GM04503 (cell line): ENCODE measurements at regions not wholly inside any gene's neighbourhood (a gene's known extent, or its start where the extent isn't known, plus 50 kb on each side); places are given as distances from the start of the nearest gene placed in this dataset.

Experiments
- DNase-seq: peaks from one replicate; pipeline ENCODE4 v3.0.0-alpha.2; 2012; ENCODE audit warnings: low read depth

GRCh38 chr6:66935612-66936011 lies 1228.6 kb upstream of the EYS start:
- DNase-seq: no peak

DNA sequence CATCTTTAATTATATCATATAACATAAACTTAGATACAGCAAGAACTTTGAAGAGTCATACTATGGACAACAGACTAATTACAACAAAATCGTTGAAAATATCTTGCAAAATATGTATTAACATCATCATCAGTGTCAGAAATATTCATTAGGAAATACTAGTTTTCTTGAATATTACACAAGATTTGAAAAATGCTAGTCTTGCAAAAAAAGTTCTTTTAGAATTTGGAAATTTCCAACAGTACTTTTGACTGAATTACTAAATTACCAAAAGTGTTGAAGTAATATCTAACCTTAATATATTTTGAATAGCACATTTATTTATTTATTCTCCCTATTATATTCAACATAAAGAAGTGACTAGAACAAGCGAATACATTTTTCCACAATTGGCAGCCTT lies 1224.8 kb upstream of the EYS start:
- no peak for DNase-seq

GRCh38 chr6:66930559-66931290 lies 1223.7 kb upstream of the EYS start:
- DNase-seq: no peak

DNA sequence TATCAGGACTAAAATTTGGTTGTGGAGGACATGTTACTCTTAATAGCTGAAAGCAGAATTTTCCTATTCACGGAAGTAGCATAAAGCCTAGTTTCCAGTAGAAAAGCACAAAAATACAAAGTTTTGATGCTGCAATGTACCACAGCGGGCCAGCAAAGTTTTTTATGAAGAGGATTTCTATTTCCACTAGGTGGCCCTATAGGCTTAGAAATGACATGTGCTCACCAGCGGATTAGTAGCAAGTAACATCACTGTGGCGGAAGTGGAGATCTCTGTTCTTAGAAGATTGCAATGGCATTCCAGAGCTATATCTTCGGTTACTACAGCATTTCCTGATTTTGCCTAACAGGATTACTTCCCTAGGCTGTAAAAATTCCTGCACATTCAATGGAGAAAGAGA lies 1219.0 kb upstream of the EYS start:
- no peak for DNase-seq

DNA sequence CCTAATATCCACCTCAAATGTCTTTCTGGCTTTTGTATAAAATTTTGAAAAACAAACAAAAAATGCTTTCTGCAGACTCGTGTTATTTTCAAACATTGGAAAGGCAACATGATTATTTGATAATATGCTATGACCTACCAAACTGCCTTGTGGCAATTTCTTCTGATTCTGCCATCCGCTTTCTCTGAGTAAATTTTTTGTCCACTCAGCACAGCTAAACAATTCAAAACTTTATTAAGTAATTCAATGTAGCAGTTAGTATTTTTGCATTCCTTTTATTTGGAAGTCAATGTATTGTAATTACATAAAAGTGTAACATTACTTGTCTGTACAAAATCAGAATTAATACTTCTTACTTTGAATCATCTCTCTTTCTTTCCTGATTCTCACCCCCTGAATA lies 1206.6 kb upstream of the EYS start:
- no peak for DNase-seq

GRCh38 chr6:66902457-66902856 lies 1195.4 kb upstream of the EYS start:
- DNase-seq: no peak

DNA sequence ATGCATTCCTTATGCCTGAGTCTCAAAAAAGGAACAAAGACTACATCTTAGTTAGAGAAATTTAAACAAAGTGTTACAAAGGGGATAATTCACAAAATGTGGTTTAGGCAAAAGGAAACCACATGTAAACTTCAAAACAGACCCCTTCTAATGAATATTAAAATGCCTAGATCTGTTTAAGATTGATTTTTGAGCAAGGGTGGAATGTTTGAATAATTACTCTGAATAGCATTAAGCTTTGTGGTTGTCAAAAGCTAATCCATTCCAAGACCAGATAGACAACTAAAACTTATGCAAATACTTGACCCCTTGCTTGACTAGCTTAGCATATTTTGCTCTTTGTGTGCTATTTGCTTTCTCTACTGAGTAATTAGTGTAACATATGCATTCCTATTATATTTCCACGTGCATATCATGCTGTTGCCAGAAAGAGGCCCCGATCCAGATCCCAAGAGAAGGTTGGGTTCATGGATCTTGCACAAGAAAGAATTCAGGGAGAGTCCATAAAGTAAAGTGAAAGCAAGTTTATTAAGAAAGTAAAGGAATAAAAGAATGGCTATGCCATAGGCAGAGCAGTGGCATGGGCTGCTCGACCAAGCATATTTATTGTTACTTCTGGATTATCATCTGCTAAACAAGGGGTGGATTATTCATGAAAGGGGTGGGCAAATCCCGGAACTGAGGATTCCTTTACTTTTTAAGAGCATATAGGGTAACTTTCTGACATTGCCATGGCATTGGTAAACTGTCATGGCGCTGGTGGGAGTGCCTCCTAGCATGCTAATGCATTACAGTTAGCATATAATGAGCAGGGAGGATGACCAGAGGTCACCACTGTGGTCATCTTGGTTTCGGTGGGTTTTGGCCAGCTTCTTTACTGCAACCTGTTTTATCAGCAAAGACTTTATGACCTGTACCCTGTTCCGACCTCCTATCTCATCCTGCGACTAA lies 1193.4 kb upstream of the EYS start:
- DNase-seq: no peak

DNA sequence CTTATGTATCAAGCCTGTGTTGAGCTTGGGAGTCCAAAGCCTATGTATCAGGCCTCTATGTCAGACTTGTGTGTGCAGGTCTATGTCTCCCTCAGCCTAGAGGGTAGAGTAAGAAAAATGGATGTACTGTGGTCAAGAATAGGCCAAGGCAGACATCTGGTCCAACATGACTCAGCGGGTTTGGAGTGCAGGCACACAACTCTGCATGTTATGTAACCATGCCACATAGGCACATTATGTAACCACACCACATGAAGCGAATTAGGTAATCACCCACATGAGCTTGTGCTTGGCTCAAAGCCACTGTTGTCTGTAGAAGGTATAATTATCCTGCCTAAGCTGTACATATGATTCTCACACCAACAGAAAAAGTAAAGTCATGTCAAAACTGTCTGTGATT lies 1190.5 kb upstream of the EYS start:
- peak; percentile 1 for DNase-seq

DNA sequence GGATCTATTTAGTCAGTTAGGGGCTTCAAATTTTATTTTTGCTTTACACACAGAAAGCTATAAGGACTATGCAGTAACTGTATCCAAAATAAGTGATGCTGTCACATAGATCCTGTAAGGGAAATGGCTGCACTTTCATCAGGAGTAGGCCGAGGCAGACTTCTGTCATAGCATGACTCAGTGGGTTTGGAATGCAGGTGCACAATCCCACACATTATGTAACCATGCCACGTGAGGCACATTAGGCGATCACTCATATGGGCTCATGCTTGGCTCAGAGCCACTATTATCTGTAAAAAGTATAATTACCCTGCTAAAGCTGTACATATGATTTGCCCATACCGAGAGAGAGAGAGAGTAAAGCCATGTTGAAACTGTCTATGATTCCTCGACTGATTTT lies 1189.4 kb upstream of the EYS start:
- DNase-seq: no peak

GRCh38 chr6:66883453-66883852 lies 1176.4 kb upstream of the EYS start:
- no peak for DNase-seq

DNA sequence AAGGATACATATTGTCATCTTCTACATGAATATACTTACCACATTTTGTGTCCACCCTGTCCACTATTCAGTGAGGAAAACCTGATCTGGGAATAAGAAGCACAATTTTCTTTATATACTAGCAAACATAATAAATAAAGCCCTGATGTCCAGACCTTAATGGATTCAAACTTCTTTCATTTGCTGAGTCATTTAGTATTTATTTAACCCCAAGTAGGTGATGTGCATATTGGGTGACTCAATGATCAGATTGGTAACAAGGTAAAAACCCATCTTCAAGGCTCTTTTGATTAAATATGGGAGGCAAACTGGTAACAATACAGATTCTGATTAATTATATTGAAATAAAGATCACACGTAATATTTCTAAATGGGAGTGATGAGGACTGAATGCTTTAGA lies 1159.8 kb upstream of the EYS start:
- DNase-seq: no peak

GRCh38 chr6:66865771-66866170 lies 1158.7 kb upstream of the EYS start:
- DNase-seq: no peak

GRCh38 chr6:66861007-66861541 lies 1154.0 kb upstream of the EYS start:
- no peak for DNase-seq

DNA sequence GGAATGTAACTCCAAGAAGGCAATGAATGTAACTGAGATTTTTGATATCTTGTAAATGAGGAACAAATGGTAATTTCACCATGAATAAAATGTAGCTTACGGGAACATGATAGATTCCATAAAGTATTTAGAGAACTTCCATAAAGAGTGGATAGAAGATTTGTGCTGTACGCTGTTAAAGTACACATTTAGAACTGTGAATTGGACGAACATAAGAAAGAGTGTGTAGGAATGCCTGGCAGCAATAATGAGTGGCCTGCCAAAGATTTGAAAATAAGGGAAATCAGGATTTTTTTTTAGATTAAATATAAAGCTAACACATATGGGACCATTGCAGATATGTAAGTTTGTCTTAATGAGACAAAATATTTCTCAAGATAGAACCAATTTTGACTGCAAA lies 1153.3 kb upstream of the EYS start:
- no peak for DNase-seq

DNA sequence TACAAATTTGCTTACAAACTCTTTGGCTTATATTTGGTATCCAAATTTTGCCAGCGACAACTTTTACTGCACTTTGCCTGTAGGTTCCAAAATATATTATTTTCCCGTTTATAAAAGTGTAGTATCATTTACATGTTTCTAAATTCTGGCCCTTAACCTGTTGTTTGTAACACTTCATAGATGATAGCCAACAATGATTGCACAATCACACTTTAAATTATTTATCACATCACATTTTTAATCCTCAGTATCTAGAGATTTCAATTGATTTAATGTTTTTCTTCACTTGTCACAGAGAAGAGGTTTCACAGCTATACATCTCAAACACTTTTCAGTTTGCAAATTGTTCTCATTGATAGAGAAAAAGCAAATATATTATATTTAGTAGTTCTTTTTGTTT lies 1151.2 kb upstream of the EYS start:
- no peak for DNase-seq

- no peak for DNase-seq
Observed at GRCh38 chr6:66854014-66854413, 1147.0 kb upstream of the EYS start.

DNA sequence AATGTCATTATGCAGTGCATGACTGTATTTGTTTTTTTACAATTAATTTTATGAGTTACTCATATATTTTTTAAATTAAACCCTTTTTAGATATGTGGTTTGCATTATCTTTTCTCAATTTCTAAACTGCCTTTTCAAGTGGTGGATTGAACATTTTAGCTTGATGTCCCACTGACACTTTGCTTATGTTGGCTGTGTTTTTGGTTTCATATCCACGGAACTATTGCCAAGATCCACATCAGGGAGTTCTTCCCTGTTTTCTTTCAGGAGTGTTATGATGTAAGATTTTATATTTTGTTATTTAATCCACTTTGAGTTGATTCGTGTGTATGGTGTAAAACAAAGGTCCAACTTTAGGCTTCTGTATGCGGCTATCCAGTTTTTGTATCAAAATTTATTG lies 1144.9 kb upstream of the EYS start:
- DNase-seq: no peak

DNA sequence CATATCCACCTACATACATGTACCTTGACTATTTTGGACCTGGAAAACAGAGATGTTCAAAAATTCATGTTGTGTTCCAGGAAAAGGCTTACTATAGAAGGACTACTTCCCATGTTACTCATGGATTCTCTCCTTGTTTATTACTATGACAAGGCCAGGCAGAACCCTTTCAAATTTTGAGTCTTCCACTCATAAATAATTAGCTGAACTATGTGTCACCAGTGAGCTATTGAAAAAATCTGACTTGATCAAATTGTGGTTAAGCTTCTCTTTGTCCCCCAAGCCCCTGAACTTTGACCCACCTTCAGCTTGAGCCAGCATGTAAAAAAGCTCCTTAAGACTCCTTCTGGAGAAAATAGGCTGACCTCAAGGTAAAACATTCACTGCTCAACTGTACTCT lies 1142.8 kb upstream of the EYS start:
- DNase-seq: no peak

DNA sequence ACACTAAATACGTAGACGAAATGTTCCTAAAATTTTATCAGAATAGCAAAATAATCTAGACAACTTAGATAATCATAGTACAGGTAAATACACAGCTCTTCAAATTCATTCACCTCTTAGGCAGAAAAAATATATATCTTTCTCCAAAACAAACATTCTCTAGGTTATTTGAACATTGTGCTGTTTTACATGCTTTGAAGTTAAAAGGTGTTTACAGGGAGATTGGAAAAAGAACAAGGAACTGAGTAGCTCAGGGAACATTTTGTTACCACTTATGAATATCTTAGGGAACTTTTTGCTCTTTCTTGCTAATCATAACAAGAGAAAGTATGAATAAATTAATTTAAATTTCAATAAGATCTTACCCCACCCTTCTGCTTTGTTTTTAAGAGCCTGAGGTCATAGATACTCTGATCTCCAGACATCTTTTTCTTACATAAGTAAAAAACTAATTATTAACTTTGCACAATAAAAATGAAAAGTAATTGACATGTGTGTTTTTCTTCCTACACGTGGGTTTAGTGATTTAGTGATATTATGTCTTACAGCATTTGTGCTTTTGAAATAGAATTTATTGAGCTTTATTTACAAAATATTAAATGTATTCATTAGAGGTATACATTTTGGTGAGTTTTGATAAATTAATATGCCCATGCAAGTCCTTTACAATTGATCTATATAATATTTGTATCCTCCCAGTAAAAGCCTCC lies 1141.4 kb upstream of the EYS start:
- DNase-seq: no peak

DNA sequence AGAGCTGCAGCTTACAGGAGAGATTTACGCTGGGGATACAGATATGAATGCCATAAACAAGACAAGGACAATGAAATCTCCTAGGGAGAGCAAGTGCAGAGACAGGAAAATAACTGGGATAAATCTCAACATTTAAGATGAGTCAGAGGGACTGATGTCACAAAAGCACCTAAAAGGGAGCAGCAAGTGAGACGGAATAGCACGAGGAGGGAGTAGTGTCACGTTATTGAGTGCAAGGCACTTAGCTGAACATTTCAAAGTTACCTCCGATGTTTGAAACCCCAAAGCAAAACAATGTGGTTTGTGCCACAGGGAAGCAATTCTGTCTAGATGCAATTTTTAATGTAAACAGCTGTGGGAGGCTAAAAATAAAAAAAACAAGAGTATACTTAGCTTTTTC lies 1131.7 kb upstream of the EYS start:
- no peak for DNase-seq

GRCh38 chr6:66825539-66825938 lies 1118.5 kb upstream of the EYS start:
- no peak for DNase-seq

DNA sequence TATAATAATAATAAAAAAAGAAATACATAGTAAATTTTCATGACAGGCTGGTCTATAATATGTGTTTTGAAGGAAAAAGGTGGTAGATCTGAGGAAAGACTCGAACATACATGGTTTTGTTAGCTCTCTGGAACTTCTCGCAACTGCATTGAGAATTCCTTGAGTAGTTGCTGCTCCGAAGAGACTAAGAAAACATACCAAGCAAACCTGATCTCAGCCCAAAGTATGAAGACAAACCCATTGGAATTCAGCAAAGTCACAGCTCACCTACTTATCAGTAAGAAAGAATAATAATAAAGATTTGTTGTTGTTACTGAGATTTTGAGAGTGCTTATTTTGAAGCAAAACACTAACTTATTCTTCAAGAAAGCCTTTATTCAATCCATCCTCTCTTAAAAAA lies 1107.1 kb upstream of the EYS start:
- no peak for DNase-seq

- no peak for DNase-seq
Observed at GRCh38 chr6:66808771-66809170, 1101.7 kb upstream of the EYS start.
